K562 (cell line): ENCODE measurements at regions not wholly inside any gene's neighbourhood (a gene's known extent, or its start where the extent isn't known, plus 50 kb on each side); places are given as distances from the start of the nearest gene placed in this dataset.

Experiments used
- BCLAF1 ChIP-seq, 2 experiments: fragments of 450-650 bp in 1 of 2; IDR thresholded peaks; 2 replicates each; pipeline ENCODE4 v1.6.1; 2011 to 2017; ENCODE audit warnings: low read depth in 2 of 2, antibody characterized with exemption in 1 of 2, borderline replicate concordance in 1 of 2, low read length in 1 of 2, mild to moderate bottlenecking in 1 of 2, mixed read lengths in 1 of 2; ENCODE audit not compliant: control insufficient read depth in 1 of 2
- BRF2 ChIP-seq: IDR thresholded peaks from 3 replicates; pipeline ENCODE4 v1.6.1; 2011; ENCODE audit warnings: borderline replicate concordance, mild to moderate bottlenecking; ENCODE audit not compliant: insufficient read length, insufficient read depth
- CHD2 ChIP-seq: IDR thresholded peaks from 2 replicates; pipeline ENCODE4 v1.6.1; 2011; ENCODE audit warnings: low read depth, low read length
- CTCF ChIP-seq, 3 experiments: IDR thresholded peaks in 2 of 3; conservative IDR thresholded peaks in 1 of 3; 2 replicates each; pipeline ENCODE4 v1.5.1; 2011 to 2012; ENCODE audit warnings: low read length in 3 of 3, mild to moderate bottlenecking in 3 of 3, control low read depth in 2 of 3, improper control_type of control experiment in 1 of 3, inconsistent platforms in 1 of 3, low read depth in 1 of 3, mixed read lengths in 1 of 3, moderate library complexity in 1 of 3; ENCODE audit not compliant: insufficient read depth in 2 of 3
- JUN ChIP-seq, 2 experiments: sonication (generic) in 1 of 2; formaldehyde crosslinking in 1 of 2; IDR thresholded peaks; 2 replicates each; pipeline versions ENCODE4 v1.6.1 to v1.8.0; 2012 to 2022; ENCODE audit warnings: borderline replicate concordance in 2 of 2, mild to moderate bottlenecking in 2 of 2, improper control_type of control experiment in 1 of 2, low read depth in 1 of 2, low read length in 1 of 2, missing genetic modification reagents in 1 of 2
- ZKSCAN8 ChIP-seq: fragments of 200-800 bp; sonication (Bioruptor generic); IDR thresholded peaks from 2 replicates; pipeline ENCODE4 v1.6.1; 2016; ENCODE audit warnings: missing genetic modification characterization, missing compliant biosample characterization
- ZNF124 ChIP-seq: sonication (generic); formaldehyde crosslinking; IDR thresholded peaks from 2 replicates; pipeline ENCODE4 v1.8.1; 2022; ENCODE audit warnings: missing genetic modification reagents
- ZNF263 ChIP-seq: sonication (generic); formaldehyde crosslinking; IDR thresholded peaks from 2 replicates; pipeline ENCODE4 v1.8.0; 2022; ENCODE audit warnings: mild to moderate bottlenecking, missing genetic modification reagents, borderline replicate concordance

- TF ChIP-seq ZNF263, result no peak
- TF ChIP-seq ZNF124 (CRISPR knock-in tag), result no peak
- TF ChIP-seq JUN (IDR thresholded peaks at IDR 0.05; ENCODE audit: borderline replicate concordance, low read depth, low read length), result no peak
- TF ChIP-seq JUN (CRISPR knock-in tag; IDR thresholded peaks at IDR 0.05; ENCODE audit: borderline replicate concordance), result no peak
- no peak for TF ChIP-seq BRF2
- TF ChIP-seq BCLAF1 (IDR thresholded peaks at IDR 0.05; ENCODE audit: borderline replicate concordance in 1 of 2, control insufficient read depth in 1 of 2, low read depth in 2 of 2, low read length in 1 of 2), result no peak
- no peak for TF ChIP-seq CTCF (IDR thresholded peaks at IDR 0.05 in 2 of 3, conservative IDR thresholded peaks at IDR 0.05 in 1 of 3; ENCODE audit: insufficient read depth in 2 of 3, low read depth in 1 of 3, low read length in 3 of 3)
- no peak for TF ChIP-seq ZKSCAN8
- no peak for TF ChIP-seq CHD2
These were observed 1200.5 kb downstream of the BRD1 start for GRCh38 chr22:48627203-48627602.
